HL-60 (cell line): ENCODE measurements at regions not wholly inside any gene's neighbourhood (a gene's known extent, or its start where the extent isn't known, plus 50 kb on each side); places are given as distances from the start of the nearest gene placed in this dataset.
A peak's percentile ranks its signal among the peaks of the same experiment; 100 is the strongest.

Source experiments
- DNase-seq, 2 experiments: peaks; one replicate each; pipeline ENCODE4 v3.0.0-alpha.2; 2010 to 2020; ENCODE audit warnings: low read depth in 1 of 2, low spot score in 1 of 2
- H3K27ac ChIP-seq: fragments of 250-450 bp; sonication (Bioruptor Pico); replicated peaks from 2 replicates; pipeline ENCODE4 v1.5.1; 2020; ENCODE audit warnings: mild to moderate bottlenecking, moderate library complexity
- H3K27me3 ChIP-seq: fragments of 250-450 bp; sonication (Bioruptor Pico); 2 replicates; pipeline ENCODE4 v1.5.1; 2021; ENCODE audit warnings: mild to moderate bottlenecking, moderate library complexity; ENCODE audit not compliant: insufficient read depth, poor library complexity, severe bottlenecking
- H3K4me3 ChIP-seq: replicated peaks from 2 replicates; pipeline ENCODE4 v1.5.1; 2011; ENCODE audit warnings: mild to moderate bottlenecking, control low read depth, low read length; ENCODE audit not compliant: insufficient read depth
- CTCF ChIP-seq: IDR thresholded peaks from one replicate; pipeline ENCODE4 v1.5.1; 2011; ENCODE audit warnings: low read length, control low read depth, inconsistent platforms; ENCODE audit not compliant: insufficient read depth
- GABPA ChIP-seq: IDR thresholded peaks from 2 replicates; pipeline ENCODE4 v1.6.1; 2012; ENCODE audit warnings: low read depth
- POLR2AphosphoS5 ChIP-seq: IDR thresholded peaks from 2 replicates; pipeline ENCODE4 v1.6.1; 2012; ENCODE audit warnings: low read depth
- REST ChIP-seq: IDR thresholded peaks from 2 replicates; pipeline ENCODE4 v1.6.1; 2012; ENCODE audit warnings: low read depth; ENCODE audit not compliant: insufficient replicate concordance
- SPI1 ChIP-seq: IDR thresholded peaks from 2 replicates; pipeline ENCODE4 v1.6.1; 2012; ENCODE audit warnings: low read depth, mild to moderate bottlenecking, borderline replicate concordance

GRCh38 chr6:6713657-6714056 lies 125.1 kb downstream of the LY86 start:
- Histone ChIP-seq H3K27me3 (no peaks in the 10 kb centered on the region), H3K4me3 (no peak overlapping the region), H3K27ac (peak overlapping the region; percentile 97)
- DNase-seq: no peak
- TF ChIP-seq SPI1 (no peak), POLR2AphosphoS5 (no peak), GABPA (no peak), REST (no peak), CTCF (no peak)

GRCh38 chr6:6714118-6714897 lies 125.8 kb downstream of the LY86 start:
- Histone ChIP-seq H3K27me3 (no peaks in the 10 kb centered on the region), H3K4me3 (no peak overlapping the region), H3K27ac (peak overlapping the region; percentile 97)
- no peak for TF ChIP-seq POLR2AphosphoS5
- no peak for TF ChIP-seq GABPA
- no peak for TF ChIP-seq REST
- DNase-seq: no peak

DNA sequence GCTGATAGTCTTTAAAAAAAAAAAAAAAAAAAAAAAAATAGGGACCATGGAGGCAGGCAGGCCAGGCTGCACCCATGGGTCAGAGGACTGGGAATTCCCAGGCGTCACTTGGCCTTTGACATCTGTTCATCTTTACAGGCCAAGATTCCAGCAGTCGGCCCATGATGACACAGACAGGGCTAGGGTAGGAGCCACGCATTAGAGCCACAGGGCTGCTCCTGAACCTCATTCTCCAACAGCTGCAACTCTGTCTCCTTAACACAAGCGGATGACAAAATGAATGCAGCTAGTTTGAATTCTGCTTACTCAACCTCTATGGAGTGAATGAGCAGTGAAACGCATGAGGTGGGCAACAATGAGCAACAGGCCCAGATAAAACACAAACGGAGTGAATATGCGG lies 126.4 kb downstream of the LY86 start:
- H3K27ac ChIP-seq: peak overlapping the region; percentile 97
- no peak for DNase-seq
- H3K27me3 ChIP-seq: no peaks in the 10 kb centered on the region
- H3K4me3 ChIP-seq: no peak overlapping the region
- TF ChIP-seq CTCF (no peak), REST (no peak), SPI1 (no peak), GABPA (no peak), POLR2AphosphoS5 (no peak)
